Middle frontal gyrus (tissue), 1 donor: ENCODE measurements at regions not wholly inside any gene's neighbourhood (a gene's known extent, or its start where the extent isn't known, plus 50 kb on each side); places are given as distances from the start of the nearest gene placed in this dataset.

Experiments
- DNase-seq: peaks from one replicate; pipeline ENCODE4 v3.0.0-alpha.2; 2015; ENCODE audit warnings: low spot score; ENCODE audit errors: extremely low spot score

DNA sequence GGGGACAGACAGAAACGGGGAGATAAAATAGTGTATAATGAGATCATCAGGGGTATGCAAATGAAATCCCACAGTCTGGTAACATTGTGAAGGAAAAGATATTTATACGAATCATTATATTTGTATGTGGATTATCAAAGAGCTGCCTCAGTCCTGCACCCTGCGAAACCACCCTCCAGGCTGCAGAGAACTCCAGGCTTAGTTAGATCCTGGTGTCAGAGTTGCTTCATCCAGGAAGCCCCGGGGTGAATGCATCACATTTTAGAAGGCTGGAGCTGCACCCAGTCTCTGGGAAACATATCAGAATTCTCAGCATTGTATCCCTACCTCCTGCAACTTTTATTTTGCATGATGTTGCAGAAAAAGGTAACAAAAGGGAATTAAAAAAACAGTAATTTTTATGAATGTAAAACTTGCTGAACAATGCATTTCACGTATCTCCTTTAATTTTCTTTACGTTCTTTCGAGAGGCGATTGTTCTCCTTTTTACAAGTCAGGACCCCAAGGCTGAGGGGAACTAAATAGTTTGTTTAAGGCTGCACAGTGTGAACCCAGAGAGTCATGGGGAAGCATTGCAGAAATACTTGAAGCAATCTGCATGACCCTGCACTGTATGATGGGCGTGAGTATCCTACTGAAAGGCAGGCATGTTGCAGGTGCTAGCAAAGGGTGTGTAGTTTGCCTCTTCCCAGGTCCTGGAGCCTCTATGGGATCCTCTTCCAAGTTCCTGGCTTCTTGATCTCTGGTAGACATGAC is 299.5 kb upstream of the CLNK start:
- DNase-seq: no peak

DNA sequence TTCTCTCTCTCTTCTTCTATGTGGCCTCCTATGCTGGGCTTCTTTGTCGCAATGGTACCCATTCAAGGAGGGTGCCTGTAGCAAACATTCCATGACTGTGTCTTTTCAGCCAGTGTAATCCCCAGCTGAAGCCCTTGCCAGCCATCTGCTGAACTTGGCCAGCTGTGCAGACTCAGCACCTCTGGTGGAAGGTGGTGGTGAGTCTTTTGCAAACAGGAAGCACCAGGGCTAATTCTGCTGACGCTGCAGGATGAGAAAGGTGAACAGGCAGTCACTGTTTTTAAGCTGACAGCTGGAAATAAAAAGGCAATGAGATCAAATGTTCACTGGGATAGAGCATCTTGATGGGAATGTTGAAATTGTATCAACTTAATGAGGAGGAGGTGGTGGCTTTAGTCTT is 298.7 kb upstream of the CLNK start:
- no peak for DNase-seq

DNA sequence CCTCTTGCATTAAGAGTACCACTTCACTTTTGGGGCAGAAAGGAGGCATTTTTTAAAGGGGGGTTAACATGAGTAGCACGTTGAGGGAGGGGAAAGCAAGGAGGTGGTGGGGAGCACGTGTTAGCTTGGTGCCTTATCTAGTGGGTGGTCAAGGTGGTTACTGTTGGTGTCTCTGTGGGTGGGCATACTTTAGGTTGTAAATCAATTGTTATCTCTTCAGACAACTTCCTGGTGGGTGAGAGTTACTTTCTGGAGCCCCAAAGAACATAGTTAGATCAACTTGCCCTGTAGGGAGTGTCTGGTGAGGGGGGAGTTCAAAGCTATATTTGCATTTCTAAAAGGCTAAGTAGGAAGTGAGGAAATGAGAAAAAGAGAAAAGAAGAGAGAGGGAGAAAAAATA is 297.7 kb upstream of the CLNK start:
- DNase-seq: no peak

DNA sequence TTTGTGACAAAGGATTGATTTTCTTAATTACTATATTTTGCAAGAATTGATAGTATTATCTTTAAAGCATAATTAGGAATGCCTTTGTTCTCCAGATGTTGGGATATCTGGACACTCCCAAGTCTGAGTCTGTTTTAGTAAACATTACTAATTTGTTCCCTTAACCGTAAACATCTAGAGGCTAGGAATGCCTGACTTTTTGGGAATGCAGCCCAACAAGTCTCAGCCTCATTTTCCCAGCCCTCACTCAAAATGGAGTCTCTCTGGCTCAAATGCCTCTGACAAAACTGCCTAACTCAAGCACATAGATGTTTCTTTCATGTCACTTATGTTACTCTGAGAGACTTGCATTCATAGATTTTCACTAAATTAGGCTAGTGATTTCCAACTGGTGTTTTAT is 297.0 kb upstream of the CLNK start:
- DNase-seq: no peak

DNA sequence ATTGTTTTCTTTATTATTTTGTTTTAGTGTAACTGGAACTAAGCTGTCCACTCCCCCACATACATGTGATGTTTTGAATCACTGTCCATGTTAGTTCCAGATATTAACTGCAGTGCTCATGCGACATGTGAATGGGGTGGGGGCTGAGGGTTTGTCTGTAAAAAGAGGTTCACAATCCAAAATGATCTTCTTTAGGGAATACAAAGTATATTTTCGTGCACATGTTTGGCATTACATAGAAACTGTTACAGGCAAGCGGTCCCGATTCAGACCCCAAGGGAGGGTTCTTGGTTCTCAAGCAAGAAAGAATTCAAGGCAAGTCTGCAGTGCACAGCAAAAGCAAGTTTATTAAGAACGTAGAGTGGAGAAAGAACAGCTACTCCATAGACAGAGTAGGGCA is 296.5 kb upstream of the CLNK start:
- DNase-seq: no peak

DNA sequence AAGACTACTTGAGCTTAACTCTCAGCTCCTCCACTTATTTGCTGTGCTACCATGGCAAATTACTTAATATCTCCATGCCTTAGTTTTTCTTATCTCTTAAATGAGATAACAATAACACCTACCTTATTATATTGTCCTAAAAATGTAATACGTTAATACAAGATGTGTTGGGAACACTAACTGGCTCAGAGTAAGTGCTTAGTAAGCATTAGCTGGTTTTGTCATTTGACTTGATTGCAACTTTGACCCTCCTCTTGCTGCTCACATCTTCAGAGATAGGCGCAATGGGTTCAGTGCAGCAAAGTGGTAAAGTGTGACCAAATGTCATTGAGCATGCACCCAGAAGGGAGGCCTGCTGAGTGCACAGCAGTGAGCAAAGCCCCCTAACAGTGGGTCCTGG is 294.5 kb upstream of the CLNK start:
- DNase-seq: no peak

DNA sequence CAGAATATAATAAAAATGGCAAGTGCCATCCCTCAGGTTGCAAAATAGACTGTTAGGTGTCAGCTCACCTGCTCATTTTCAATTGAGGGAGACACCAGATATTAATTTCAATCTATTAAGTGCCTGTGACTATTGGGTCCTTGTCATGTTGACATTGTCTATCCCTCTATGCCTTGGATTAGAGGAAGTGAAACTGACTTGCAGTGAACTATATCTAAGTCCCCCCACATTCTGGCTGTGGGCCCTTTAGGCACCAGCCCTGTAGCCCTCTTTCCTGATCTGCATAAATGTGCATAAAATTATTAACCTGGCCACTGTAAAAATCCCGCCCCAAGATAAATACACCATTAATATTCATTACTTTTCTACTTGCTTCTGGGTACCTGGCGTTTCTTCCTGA is 293.0 kb upstream of the CLNK start:
- no peak for DNase-seq

DNA sequence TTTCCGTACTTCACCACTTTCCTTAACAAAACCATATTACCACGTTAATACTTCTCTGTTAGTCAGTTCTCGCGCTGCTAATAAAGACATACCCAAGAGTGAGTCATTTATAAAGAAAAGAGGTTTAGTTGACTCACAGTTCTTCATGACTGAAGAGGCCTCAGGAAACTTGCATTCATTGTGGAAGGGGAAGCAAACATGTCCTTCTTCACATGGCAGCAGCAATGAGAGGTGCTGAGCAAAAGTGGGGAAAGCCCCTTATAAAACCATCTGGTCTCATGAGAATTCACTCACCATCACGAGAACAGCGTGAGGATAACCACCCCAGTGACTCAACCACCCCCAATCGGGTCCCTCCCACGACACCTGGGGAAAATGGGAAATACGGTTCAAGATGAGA is 289.8 kb upstream of the CLNK start:
- no peak for DNase-seq

DNA sequence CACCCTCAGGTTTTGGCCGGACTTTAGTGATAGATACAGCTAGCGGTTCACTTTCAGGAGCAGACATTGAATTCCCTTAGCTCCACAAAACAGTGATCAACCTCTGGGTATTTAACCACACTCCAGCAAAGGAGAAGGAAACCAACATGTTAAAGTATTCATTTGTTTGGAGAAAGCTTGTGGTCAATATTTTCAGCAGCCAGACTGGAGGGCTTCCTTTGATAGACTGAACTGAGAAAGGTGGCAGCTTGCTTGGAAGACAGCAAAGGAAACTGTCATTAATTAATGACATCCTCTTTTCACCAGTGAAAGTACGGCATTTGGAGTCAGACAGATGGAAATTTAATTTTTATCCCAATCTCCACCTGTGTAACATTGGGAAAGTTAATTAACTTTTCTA is 289.1 kb upstream of the CLNK start:
- DNase-seq: no peak

DNA sequence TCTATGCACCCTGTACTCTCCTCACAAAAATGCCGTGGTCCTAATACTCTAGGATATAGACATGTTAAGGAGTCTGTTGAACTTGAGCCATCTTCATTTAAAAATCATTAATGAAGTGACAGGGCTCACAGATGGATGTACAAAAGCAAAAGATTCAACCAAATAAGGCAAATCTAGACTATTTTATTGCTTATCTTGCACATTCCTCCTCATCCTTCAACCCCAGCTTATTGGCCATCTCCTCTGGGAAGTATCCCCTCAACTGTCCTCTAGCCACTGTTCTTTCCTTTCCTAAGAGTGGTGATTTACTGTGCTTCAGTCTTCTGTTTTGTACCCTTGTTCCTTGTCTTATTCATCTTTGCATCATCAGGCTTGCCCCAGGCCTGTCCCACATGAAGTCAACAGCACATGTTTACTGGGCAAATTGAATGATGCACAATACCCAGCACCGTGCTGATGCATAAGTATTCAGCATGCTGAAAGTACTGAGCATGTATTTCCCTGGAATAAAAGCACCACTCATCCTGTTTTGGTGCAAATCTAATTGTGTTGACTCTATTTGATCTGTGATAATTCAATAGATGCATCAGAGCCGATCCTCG is 287.3 kb upstream of the CLNK start:
- DNase-seq: no peak

DNA sequence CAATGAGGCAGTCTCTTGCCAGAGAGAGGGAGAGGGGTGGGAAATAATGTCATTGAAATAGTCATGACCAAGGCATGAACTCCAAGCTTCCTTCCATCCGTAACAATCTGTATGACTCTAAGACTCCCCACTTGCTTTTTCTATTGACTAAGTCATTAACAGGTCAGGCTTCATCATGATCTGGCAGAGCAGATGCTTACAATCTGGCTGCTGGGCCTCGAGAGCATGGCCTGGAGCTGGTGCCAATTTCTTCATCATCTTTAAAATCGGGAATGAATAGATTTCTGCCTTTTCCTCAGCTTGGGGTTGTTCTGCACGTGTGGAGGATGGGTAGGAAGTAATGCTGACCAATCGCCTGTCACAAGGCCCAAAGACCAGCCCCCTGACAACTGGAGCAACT is 280.6 kb upstream of the CLNK start:
- no peak for DNase-seq

DNA sequence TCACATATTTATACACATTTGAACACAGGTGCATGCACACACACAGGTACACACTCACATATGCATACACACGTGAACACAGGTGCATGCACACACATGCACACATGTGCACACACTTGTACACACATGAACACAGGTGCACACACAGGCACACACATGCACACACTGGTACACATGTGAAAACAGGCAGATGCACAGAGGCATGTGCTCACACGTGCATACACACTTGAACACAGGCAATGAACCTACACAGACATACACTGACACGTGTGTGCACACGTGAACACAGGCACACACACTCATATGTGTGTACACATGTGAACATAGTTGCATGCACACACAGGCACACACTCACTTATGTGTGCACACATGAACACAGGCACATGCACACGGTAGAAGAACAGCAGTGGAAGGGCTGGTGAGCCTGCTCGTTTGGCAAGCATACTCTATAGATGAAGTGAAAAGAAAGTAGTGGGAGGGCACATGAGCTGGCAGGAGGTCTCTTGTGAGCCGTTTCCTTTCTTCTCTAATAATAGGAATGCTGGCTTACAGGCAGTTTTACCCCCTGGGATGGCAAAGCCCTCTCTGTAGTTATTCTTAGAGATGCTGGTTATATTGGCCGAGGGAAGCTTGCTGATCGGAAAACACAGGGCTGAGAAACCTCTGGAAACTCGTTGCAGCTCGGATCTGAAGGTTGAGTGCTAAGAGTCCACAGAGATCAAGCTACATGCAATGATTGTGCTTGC is 279.6 kb upstream of the CLNK start:
- no peak for DNase-seq

DNA sequence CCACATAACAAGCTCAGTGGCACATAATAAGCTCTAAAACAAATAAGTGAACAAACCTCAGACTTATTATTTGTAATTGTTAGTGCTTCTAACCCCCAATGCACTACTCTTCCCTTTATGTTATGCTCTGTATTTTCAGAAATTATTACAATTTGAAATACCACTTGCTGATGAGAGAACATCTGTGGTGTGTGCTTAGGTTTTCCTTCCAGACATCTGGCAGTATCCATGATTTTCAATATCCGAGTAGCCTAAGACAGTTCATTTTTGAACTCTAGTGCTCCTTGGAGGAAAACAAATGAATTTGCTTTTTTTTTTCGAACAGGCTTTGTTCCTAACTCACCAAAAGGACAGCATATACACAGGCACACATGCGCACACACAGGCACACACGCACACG is 278.7 kb upstream of the CLNK start:
- DNase-seq: no peak

DNA sequence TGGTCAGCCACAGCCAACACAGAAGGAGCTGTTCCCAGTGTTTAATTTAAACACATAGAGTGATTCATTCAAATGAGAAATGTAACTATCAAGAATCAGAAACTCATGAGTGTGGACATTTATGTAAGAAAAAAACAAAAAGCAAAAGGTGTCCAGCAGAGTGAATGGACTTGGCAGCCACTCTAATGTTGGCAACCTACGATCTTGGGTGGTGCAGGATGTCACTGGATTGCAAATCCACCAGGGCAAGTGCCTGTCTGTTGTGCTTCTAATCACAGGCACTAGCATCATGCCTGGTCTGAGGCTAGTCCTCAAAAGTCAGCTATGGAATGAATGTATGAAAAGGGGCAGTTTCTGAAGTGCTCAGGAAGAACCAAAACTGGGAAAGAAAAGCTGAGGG is 277.7 kb upstream of the CLNK start:
- DNase-seq: no peak

DNA sequence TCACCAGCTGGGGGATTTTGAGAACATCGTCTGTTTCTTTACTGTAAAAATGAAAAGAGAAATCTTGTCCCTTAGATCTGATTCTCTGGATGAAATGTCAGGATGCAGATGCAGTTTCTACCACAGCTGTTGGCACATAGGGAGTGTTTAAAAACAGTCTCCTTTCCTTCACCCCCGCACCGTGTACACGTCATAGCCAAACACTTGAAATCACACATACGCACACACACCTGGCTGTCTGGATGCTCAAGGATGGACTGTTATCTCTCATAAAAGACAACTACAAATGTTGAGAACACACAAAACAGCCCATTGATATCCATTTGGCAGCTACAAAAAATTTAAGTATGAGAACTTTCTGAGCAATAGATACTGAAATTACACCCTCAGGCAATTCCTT is 275.8 kb upstream of the CLNK start:
- DNase-seq: no peak

DNA sequence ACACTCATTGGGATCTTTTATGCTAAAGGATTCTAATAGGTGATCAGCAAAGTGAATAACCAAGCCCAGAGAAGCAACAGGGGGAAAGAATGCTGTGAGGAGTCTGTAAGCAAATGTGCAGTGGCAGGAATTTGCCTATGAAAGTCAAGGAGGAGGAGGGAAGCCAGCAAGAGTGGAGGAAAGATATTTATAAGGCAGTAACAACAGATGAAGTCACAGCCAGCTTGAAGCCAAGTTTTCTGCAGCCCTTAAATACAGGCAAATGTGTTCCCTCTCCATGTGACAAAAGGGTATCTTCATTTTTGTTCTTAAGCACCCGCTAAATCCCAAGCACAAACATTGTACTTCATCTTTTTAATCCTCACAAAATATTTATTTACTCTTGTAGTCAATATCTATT is 275.0 kb upstream of the CLNK start:
- DNase-seq: peak; percentile 10

DNA sequence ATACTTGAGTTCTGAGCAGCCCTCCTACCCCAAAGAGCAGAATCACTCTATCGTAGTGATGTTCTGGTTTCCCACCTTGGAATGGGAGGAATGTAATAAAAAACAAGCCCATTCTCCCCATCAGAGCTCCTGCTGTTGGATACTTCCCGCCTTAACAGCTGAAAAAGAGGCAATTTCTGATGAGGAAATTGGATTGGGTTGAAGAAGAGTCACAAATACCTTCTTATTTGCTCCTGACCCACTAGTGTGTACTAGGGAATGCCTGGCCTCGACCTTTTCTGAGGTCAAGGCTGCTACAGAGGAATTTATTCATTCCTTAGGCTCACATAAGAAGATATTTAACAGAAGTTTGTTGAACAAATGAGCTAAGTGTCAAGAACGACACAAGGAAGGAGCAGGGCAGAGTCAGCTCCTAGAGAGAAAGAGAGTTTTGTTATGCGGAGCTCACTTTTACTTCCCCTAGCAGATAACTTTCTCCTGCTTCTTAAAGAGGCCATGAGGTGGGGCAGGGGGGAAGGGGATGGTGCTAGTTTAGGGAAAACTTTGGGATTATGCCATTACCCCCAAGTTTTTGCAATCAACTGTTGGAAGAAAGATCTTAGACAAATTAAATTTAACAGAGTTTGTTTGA is 273.8 kb upstream of the CLNK start:
- DNase-seq: no peak

DNA sequence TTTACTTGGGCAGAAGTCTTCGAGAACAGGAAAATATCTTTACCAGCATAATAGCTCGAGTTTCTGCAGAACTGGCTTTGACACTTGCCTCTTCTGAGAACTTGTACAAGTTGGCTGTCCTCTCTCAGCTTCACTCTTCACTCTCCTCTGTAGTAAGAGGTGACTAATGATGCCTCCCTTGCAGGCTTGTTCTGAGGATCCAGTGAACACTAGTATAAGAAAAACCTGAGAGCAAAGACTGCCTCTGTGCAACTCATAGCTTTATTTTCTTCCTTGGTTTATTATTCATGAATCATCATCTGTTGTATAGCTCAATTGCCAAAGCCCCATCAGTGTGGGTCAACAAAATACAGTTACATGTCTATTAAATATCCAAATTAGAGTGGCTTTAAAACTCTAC is 266.7 kb upstream of the CLNK start:
- DNase-seq: no peak

DNA sequence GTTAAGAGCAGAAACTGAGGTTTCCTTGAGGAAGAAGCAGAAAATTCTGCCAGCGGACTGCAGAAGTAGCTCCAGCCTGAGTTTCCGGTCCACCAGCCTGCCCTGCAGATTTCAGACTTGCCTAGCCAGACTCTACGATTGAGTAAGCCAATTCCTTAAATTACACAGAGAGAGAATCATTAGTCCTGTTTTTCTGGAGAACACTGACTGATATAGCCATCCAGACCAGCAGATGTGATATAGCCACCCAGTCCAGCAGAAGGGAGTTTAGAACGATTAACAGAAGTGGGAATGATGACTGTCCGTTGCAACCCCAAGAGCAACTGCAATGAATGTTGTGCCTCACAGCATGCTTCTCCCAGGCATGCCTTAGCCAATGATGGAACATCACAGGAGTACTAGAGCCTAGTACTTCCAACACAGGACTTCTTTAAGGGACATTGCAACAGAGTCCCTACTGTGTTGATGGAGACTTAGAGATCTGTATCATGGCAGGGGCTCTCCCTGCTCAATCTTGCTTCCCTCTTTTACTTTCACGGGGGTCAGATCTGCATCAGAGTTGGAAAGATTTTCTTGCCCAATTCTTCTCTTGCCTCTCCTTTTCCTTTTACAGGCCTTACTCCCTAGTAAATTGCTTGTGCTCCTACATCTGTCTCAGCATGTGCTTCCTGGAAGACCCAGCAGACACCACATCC is 264.6 kb upstream of the CLNK start:
- no peak for DNase-seq

DNA sequence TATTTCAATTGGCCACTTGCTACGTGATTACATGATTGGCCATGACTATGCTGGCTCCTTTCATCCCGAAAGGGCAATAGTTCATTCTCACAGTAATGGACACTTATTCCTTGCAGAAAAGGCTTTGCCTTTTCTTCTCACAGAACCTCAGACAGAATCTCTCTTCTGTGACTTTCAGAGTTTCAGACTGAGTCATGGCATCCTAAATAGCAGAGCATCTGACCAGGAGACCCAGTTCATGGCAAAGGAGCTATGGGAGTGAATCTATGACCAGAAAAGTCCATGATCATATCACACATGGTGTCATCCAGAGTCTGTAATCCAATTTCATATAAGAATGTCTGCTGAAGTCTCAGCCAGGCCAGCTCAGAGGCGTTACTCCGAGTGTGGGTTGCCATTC is 263.3 kb upstream of the CLNK start:
- no peak for DNase-seq

DNA sequence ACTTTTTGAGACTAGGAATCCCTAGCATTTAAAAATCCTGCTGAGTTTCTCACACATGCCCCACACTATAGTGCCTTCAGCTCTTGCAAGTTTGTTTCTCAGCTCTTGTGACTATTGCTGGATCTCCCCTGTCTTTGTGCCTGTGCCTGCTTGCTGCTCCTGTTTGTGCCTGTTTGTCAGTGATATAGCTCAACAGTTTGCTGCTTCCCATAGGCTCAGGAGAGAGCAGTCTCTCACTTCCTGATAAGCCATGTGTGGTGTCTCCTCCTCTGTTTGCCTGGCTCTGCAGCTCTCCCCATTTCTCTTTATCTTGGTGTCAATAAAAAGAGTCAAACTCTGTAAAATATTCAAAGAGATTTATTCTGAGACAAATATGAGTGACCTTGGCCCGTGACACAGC is 259.8 kb upstream of the CLNK start:
- DNase-seq: no peak

DNA sequence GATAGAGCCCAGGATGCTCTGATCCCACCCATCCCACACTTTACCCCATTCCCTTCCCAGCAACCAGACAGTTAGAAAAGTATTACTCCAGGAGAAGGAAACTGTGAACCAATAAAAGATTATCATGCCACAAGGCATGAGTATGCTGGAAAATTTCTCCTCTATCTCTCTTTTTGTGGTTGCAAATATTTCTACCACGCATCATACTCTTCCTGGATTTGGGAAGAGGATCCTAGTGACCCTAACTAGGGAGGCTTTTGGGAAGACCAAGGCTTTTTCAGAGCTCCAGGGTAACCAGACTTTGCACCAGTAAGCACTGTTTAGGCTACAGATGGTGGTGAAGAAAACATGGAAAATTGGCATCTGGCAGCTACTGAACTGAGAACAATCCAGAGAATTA is 257.6 kb upstream of the CLNK start:
- DNase-seq: no peak
